ENCODE measurements at regions not wholly inside any gene's neighbourhood (a gene's known extent, or its start where the extent isn't known, plus 50 kb on each side); places are given as distances from the start of the nearest gene placed in this dataset.
"Not testable (repeated sequence)": the region's sequence is repeated elsewhere in the genome, so short reads cannot be mapped to it uniquely, and the experiment has no call there.

DNA sequence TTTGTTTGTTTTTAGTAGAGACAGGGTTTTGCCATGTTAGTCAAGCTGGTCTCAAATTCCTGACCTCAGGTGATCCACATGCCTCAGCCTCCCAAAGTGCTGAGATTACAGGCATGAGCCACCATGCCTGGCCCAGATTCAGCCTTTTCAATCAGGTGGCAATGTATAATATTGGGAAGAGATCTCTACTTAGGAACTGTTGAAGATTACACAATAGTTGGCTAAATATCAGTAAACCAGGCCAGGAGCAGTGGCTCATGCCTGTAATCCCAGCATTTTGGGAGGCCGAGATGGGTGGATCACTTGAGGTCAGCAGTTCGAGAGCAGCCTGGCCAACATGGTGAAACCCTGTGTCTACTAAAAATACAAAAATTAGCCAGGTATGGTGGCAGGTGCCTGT is 101.1 kb upstream of the LOC128125822 start:
- not testable (repeated sequence) for DNase-seq (ENCODE audit: extremely low read depth in 1 of 11, low read depth in 9 of 11, low spot score in 4 of 11)

GRCh38 chr6:63471654-63472053 is 100.6 kb upstream of the LOC128125822 start:
- DNase-seq (ENCODE audit: extremely low read depth in 1 of 11, low read depth in 9 of 11, low spot score in 4 of 11) = no peak

- no peak for DNase-seq (ENCODE audit: extremely low read depth in 1 of 11, low read depth in 9 of 11, low spot score in 4 of 11)
Observed at GRCh38 chr6:63475707-63476106, 96.6 kb upstream of the LOC128125822 start.

- no peak for DNase-seq (ENCODE audit: extremely low read depth in 1 of 11, low read depth in 9 of 11, low spot score in 4 of 11)
Observed at GRCh38 chr6:63476302-63476701, 96.0 kb upstream of the LOC128125822 start.

- DNase-seq (ENCODE audit: extremely low read depth in 1 of 11, low read depth in 9 of 11, low spot score in 4 of 11) = no peak
Observed at GRCh38 chr6:63477422-63478040, 94.7 kb upstream of the LOC128125822 start.

DNA sequence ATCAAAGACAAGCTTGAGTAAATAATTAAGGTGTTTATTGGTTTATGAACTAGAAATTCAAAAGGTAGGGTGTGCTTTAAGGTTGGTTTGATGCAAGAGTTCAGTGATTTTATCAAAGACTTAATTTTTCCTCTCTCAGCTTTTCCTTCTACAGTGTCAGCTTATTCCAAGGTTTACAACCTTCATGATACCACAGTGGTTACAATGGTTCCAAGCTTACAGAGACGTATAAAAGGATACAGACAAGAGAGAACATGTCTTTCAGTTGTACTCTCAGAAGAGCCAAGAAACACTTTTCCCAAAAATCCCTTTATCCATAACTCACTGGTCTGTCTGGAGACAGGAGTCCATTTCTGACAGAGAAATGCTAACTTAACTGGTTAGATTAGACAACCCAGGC is 93.5 kb upstream of the LOC128125822 start:
- no peak for DNase-seq (ENCODE audit: extremely low read depth in 1 of 11, low read depth in 9 of 11, low spot score in 4 of 11)

GRCh38 chr6:63486196-63486595 is 86.1 kb upstream of the LOC128125822 start:
- DNase-seq (ENCODE audit: extremely low read depth in 1 of 11, low read depth in 9 of 11, low spot score in 4 of 11) = no peak

DNA sequence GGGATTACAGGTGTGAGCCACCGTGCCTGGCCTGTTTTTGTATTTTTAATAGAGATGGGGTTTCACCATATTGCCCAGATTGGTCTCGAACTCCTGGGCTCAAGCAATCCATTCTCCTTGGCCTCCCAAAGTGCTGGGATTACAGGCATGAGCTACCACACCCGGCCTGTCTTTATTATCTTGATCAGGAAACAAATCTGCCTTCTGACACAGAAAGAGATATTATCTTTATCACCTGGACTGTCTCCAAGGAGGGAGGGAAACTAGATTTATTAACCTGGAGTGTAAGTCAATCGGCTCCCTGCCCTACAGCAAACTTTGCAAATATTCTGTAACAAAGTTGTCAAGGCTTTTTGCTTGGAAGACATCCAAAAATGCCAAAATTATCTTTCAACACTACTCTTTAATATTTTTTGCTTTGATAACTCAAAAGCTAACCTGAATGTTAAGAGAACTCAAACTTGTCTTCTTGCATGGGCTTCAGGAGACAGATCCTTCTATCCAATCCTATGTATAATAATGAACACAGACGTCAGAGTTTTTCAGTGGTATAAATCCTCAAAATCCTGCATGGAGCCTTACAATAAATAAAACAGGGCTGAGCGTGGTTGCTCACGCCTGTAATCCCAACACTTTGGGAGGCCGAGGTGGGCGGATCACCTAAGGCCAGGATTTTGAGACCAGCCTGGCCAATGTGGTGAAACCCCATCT is 85.0 kb upstream of the LOC128125822 start:
- no peak for DNase-seq (ENCODE audit: extremely low read depth in 1 of 11, low read depth in 9 of 11, low spot score in 4 of 11)

- no peak for DNase-seq (ENCODE audit: extremely low read depth in 1 of 11, low read depth in 9 of 11, low spot score in 4 of 11)
Observed at GRCh38 chr6:63491119-63491518, 81.2 kb upstream of the LOC128125822 start.

GRCh38 chr6:63492476-63492875 is 79.8 kb upstream of the LOC128125822 start:
- DNase-seq (ENCODE audit: extremely low read depth in 1 of 11, low read depth in 9 of 11, low spot score in 4 of 11) = no peak

DNA sequence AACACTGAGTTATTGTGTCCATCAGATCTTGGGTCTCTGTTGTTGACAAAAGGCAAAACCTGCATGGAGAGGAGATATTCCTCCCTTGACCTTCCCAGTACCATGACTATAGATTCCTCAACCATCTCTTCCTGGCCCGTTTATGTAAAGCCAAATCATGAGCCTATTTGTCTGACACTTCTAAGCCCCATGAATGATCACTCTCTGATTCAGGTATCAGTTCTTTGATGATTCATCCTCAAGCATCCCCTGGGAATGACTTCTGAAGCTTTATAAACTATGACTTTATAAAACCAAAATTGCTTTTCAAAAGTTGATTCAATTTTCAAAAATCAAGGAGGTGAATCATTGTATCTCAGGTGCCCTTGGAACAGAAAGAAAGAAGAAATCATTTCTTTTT is 78.7 kb upstream of the LOC128125822 start:
- no peak for DNase-seq (ENCODE audit: extremely low read depth in 1 of 11, low read depth in 9 of 11, low spot score in 4 of 11)

- DNase-seq (ENCODE audit: extremely low read depth in 1 of 11, low read depth in 9 of 11, low spot score in 4 of 11) = no peak
Observed at GRCh38 chr6:63496361-63496804, 75.9 kb upstream of the LOC128125822 start.

DNA sequence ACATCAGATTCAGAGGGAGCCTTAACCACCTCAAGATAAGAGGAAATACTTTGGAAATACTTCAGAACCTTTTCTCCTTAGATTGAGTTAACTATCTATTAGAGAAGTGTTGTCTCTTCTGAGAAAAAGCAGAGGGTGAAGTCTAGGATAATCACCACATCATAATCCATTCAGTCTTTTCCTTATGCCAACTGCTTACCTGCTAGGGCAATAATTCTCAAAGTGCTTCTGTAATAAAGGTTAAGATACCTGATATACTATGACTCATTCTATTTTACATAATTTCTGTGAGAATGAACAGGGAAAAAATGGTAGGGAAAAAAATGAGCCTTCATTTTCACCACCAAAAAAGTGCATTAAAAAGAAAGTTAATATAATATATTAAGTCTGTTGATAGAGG is 70.1 kb upstream of the LOC128125822 start:
- DNase-seq (ENCODE audit: extremely low read depth in 1 of 11, low read depth in 9 of 11, low spot score in 4 of 11) = no peak

DNA sequence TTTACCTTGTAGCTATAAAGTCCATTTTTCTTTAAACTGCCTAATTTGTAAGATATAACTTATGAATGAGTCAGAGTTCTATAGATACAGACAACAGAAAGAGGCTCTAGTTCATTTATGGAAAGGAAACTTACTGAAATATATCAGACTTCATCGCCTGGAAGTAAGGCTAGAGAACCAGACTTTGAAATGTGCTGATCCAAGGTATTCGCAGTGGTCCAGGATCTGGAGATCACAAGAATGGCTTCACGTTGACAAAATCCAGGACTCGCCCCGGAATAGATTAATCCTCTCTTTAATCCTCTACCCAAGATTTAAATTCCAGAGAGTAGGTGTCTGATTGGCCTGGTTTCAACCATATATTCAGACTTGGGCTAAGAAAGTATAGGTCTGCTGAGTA is 69.1 kb upstream of the LOC128125822 start:
- DNase-seq (ENCODE audit: extremely low read depth in 1 of 11, low read depth in 9 of 11, low spot score in 4 of 11) = no peak

DNA sequence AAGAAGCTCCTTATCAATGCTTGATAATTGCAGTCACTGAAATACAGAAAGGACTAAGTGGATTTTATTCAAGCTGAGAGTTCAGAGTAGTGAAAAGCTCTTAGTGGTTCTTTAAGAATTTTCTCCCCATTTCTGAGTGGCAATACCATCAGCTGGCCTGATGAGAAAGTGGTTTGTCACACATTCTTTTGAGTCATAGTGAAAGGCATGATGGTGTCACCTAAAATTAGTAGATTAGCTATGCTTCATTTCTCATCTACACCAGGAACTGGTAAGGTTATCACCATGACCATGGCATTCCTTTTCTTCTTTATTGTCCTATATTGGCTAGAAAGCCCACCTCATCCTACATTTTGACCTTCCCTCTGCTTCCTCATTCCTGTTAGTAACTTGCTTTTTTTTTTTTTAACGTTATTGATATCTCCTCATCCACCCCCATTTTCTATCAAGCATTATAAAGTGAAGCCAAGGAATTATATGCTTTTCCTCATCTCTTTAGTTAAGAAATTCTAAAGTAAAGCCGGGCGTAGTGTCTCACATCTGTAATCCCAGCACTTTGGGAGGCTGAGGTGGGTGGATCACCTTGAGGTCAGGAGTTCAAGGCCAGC is 67.4 kb upstream of the LOC128125822 start:
- no peak for DNase-seq (ENCODE audit: extremely low read depth in 1 of 11, low read depth in 9 of 11, low spot score in 4 of 11)

- no peak for DNase-seq (ENCODE audit: extremely low read depth in 1 of 11, low read depth in 9 of 11, low spot score in 4 of 11)
Observed at GRCh38 chr6:63507096-63507495, 65.2 kb upstream of the LOC128125822 start.

DNA sequence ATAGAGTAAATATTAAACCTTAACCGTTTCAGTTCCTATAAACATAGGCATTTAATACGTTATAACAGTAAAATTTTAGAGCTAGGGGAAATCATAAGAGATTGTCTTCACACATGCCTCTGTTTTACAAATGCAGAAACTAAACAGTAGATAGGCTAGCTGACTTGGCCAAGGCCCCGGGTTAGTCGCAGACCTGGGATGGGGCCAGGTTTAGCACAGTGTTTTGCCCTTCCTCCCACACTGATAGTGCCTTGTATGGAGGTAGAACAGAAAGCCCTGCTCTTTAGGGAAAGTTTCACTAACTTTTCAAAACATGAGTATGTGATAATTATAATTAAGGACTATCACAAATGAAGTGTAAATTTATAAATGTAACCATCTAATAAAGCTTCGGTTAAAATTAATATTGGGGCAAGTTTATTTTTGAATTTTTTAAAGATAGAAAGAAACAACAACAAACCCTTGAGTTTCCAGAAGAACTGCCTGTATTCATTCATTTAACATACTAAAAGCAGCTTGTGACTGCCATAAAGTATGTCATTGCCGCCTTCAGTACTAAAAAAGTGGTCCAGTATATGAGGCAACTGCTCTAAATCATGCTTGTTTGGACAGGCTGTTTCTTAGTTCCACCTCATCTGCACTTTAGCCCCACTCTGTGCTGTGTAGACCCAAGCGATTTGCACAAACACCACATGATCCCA is 62.5 kb upstream of the LOC128125822 start:
- peak in 3 of 11 donors; percentile 9 to 27 (median 12) for DNase-seq (ENCODE audit: extremely low read depth in 1 of 11, low read depth in 9 of 11, low spot score in 4 of 11)

DNA sequence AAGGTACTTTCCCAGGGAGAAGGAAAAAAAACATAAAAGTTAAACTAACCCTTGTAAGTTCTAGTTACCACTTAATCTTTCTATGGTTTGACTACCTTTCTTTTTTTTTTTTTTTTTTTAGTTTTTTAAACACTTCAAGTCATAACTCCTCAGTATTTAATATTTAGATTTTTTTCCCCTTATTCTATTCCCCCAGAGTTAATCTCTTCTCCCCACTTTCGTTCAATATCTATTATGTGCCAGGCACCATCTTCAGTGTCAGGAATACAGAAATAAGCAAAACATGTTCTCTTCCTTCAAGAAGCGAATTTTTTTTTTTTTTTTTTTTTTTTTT is 62.0 kb upstream of the LOC128125822 start:
- no peak for DNase-seq (ENCODE audit: extremely low read depth in 1 of 11, low read depth in 9 of 11, low spot score in 4 of 11)

- no peak for DNase-seq (ENCODE audit: extremely low read depth in 1 of 11, low read depth in 9 of 11, low spot score in 4 of 11)
Observed at GRCh38 chr6:63510849-63511248, 61.4 kb upstream of the LOC128125822 start.

Measured in renal cortex interstitium (tissue), 11 donors.